GM21717 (cell line): ENCODE measurements at regions not wholly inside any gene's neighbourhood (a gene's known extent, or its start where the extent isn't known, plus 50 kb on each side); places are given as distances from the start of the nearest gene placed in this dataset.

Experiments used
- ATAC-seq: cut with Tn5 transposase; IDR thresholded peaks from one replicate; pipeline ENCODE4 v1.9.1; 2021; ENCODE audit warnings: mild to moderate bottlenecking, moderate library complexity; ENCODE audit not compliant: unreplicated experiment

DNA sequence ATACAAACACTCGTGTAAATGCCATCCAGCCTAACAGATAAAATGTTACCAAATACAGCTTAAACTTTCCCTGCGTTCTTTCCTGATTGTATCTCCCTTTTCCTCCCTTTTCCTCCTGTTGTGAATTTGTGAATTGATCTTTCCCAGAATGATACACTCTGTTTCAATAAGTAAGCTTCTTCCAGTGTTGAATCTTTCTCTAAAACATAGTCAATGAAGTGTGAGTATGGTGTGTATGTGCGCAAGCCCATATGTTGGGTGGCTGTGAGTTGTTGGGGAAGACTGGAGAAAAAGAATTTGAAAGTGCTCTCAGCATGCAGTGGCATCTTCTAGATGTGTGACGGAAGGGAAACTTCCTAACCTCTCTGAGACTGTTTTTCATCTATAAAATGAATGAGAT, 143.1 kb upstream of the KLF4 start:
- ATAC-seq, result no peak

DNA sequence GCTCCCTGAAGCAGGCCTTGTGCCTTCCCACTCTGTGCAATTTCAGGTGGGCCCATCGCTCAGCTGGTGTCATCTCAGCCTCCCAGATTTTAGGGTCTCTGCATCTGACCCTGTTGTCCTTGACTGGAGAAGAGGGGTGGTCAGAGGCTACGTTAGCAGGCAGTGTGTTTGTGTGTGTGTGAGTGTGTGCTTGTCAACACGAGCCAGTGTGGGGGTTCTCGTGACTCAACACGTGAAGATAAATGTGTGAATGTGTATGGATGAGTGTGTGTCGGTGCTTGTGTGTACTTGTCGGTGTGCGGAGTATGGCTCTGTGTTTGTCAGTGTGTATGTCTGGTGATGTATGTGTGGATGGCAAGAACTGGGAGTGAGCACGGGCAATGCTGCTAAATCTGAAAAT, 142.6 kb upstream of the KLF4 start:
- ATAC-seq, result no peak

DNA sequence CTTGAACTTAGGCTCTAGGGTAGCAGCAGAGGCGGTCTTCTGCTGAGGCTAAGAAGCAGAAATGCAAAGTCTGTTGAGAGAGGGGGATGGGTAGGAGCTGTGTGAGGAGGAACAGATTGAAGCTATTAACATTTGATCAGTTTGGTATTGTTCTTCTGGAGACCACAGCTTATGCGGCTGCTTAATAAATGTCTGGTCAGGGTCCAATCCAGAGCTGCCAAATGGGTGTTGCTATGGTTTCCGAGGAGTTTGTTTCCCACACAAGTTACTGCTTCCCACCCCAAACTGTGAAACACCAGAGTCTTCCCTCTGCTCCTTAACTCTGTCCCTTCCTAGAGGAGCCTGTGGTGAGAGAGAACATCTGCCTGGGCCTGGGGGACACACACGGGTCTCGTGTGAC, 142.2 kb upstream of the KLF4 start:
- no peak for ATAC-seq

DNA sequence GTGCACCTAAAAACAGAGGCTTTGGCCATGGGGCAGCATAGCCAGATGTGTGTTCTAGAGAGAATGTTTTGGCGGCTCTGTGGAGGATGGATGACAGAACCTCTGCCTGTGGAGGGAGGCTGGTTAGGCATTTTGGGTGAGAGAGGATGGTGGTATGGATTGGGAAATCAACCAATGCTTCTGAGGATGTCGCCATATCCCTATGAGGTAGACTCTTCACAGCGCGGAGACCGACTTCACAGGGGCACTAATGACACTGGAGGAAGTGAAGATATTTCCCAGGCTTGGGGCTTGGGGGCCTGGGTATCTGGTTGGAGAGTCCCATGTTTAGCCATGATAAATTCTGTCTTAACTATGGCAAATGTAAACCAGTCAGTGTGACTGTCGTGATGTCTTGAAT, 140.6 kb upstream of the KLF4 start:
- ATAC-seq, result no peak

DNA sequence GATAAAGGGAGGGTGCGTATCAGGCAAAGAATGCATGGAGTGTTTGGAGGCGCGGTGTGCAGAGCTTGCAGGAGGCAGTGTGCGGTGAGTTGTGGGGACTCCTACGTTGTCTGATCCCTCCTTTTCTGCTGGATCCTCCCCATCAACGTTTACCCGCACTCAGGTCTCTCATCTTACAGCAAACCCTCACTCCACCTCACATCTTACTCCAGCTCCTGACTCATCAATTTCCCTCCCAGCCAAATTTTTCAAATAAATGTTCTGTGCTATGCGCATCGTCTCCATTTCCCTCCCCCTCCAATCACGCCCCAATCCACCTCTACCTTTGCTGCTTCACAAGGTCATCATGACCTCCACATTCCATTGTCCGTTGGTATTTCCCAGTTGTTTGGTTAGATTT, 138.9 kb upstream of the KLF4 start:
- ATAC-seq, result no peak

DNA sequence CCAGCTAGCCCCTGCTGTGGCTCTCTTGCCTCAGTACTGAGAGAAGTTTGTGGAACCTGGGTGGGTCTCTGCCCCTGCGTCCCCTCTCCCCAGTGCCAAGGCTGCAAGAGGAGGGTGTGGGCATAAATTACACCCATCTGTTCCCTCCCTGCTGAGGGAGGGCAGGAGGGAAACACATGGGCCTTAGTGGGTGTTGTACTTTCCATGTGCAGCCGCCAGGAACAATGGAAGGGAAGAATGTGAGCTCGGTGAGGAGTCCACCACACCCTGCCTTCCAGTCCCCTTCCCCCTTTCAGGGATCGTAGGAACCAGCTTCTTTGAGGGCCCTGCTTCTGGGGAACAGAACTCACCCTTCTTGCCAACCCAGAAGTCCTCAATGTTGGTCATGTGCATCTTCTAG, 138.2 kb upstream of the KLF4 start:
- no peak for ATAC-seq

DNA sequence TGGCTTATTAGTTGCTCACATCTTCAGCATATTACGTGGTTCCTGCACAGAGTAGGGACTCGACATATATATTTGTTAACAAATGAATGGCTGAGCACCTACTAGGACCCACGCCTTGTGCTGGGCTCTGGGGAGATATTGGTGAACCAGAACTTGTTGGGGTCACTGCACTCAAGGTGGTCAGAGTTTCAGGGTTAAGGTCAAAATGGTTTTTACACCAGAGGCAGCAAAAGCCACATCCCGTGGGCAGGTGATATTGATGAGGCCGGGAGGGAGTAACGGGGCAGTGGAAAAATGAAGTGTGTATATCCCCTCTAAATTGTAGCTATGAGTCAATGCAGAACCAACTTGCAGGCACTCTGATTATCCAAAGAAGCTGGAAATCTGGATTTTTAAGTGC, 136.5 kb upstream of the KLF4 start:
- no peak for ATAC-seq

DNA sequence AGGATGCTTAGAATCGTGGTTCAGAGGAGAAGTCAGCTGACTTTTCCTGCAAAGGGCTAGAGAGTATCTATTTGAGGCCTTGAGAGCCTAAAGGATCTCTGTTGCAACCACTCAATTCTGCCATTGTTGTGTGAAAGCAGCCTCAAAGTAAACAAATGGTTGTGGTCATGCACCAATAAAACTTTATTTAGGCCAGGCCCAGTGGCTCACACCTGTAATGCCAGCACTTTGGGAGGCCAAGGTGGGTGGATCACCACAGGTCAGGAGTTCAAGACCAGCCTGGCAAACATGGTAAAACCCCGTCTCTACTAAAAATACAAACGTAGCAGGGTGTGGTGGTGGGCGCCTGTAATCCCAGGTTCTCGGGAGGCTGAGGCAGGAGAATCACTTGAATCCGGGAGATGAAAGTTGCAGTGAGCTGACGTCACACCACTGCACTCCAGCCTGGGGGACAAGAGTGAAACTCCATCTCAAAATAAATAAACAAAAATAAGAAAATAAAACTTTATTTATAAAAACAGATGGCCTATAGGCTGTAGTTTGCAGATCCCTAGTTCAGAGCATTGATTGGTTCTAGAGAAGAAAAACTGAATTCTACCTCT, 135.9 kb upstream of the KLF4 start:
- no peak for ATAC-seq

DNA sequence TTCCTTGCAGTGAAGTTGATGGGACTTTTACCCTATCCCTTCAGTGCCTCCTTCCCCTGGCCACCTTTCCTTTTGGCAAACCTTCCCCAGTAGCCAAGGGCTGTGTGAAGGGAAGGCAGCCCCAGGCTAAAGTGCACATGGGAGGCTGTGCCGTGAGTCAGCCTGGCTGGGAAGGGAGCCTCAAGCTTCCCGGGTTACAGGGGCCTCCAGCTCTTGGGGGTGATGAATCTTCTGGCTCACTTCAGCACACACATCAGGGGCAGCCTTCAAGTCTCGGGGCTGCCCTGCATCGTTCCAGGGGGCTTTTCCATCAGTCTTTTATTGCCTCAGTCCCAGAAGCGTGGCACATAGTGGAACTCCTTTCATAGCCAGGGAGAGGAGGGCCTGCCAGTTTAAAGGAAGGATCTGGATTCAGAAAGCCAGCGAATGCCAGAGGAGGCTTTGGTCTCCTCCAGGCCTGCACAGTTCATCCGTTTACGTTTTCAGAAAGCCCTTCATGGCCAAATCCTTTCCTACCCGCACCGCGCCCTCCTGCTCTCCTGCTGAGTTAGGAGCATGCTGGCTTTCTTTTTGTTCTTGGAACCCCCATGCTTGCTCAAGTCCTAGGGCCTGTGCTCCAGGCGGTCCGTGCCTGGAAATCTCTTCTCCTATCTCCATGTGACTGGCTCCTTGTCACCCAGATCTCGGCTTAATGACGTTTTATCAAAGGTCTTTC, 134.8 kb upstream of the KLF4 start:
- no peak for ATAC-seq

DNA sequence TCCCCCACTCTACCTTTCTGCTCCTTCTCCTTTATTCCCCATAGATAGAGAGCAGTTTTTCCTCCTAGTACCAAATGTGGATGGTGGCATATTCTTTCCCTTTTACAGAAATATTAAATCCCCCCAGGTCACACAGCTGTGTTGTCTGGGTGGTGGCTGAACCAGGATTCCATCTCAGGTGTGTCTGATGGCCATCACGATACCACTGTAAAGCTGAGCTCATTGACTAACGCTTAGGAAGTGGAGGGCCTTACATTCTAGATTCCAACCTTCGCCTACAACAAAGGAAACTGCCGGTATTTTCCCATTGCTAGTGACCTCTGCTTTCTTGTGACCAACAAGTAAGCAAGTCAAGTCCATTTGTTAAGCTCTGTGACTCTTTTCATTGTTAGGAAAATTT, 131.9 kb upstream of the KLF4 start:
- ATAC-seq, result no peak

DNA sequence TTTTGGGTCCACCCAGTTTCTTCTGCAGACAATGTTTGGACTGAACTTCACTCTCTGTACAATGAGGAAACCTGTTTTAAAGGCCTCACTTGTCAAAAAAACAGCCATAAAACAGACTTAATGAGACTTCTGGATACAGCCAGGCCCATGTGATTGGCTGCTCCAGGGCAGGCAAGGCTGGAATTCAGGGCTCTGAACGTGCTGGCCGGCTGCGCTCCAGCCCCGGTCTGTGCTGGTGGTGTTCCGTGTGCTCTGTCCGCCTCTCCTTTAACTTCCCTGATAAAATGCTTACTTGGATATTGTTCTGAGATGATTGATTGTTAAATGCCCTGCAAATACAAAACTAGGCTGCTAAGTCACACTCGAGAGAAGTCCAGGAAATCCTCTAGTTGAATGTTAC, 131.2 kb upstream of the KLF4 start:
- no peak for ATAC-seq

DNA sequence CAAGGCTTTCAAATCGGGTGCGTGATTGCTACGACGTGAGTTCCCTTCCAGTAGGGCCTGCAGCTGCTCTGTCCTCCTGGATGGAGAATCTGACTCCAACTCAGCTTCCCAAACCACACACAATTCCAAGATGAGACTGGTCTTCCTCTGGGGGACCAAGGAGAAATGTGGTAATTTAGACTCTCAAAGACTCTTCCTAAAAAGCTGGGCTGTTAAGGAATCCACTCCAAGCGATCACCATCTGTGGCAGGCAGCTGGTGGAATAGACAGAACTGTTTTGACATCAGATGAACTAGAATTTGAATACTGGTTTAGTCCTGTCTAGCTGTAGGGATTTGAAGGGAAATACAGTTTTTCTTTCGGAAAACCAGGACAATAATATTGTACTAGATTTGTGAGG, 130.7 kb upstream of the KLF4 start:
- ATAC-seq, result no peak

DNA sequence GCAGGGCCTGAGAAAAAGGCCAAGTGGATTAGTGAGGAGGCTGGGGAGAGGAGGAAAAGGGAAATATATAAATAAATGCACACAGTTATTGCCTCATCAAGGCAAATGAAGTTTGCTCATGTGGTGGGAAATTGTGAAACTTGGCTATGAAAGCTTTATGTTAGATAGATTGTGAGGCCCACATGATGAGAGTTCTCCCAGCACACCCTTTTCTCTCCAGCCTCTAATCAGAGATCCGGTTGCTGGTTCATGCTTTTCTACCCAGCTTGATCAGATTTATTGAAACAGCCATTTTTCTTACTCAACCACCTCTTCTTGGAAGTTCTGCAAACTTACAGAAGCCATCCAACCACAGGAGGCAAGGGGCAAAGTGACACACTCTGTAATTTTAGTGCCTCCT, 125.8 kb upstream of the KLF4 start:
- no peak for ATAC-seq

DNA sequence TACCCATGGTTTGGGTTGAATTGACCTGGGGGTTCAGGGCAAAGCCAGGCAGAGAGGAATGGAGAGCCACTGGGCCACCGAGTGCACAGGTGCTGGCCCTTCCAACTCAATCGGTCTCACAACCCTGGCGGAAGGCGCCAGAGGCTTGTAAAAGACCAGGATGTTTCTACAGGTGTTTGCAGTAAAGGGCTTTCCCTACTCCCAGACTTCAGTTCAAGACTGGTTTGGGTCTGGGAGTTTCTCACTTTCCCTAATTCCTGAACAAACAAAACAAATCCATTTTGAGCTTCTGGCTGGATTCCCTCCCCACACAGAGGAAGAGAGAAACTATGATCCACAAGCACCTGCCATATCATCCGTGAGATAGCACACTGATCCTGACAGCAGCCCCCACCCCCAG, 125.2 kb upstream of the KLF4 start:
- ATAC-seq, result no peak

DNA sequence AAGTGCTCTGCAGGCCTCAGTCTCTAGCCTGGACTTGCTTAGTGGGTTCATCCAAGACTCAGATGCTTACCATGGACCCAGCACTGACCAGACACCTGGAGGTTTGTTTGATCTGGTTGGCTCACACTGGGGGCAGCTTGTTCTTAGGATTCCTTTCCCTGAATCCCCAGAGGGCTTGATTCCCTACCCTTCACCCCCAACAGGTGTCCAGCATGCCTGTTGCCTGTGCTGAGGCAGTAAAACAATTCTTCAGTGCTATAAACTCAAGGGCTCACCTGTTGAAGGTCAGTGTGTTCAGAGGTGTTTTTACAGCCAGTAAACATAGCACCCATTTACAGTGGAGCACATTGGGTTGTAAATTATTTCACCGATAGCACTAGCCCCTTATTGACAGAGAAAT, 123.8 kb upstream of the KLF4 start:
- ATAC-seq, result no peak

DNA sequence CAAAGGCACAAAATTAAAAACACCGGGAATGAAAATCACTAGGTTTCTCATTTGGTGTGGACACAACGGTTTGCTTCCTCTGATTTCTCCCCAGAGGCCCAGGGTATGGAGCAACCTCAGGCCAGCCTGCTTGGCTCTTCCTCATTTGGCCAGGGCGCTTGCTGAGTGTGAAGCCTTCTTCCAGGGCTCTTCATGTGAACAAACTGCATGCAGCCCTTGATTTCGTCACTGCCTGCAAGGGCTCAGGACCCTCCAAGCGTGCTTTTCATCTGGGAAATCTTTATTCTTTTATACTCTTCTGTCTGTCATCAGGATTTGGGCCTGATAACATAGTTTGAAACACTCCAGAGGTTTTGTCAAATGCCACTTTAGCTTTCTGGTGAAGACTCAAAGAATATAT, 122.6 kb upstream of the KLF4 start:
- no peak for ATAC-seq

DNA sequence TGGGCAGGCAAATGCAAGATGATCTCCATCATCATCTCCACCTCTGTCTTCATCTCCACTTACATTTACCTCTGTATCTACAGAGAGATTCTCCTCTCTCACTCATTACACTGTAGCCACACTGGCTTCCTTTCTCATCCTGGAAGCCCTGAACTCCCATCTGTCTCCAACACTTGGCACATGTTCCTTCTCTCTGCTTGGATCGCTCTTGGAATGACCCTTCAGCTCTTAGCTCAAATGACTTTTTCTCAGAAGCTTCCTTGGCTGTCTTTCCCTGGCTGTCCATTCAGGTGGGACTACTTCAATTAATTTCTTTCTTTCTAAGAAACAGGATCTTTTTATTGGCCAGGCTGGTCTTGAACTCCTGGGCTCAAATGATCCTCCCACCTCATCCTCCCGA, 120.0 kb upstream of the KLF4 start:
- no peak for ATAC-seq

DNA sequence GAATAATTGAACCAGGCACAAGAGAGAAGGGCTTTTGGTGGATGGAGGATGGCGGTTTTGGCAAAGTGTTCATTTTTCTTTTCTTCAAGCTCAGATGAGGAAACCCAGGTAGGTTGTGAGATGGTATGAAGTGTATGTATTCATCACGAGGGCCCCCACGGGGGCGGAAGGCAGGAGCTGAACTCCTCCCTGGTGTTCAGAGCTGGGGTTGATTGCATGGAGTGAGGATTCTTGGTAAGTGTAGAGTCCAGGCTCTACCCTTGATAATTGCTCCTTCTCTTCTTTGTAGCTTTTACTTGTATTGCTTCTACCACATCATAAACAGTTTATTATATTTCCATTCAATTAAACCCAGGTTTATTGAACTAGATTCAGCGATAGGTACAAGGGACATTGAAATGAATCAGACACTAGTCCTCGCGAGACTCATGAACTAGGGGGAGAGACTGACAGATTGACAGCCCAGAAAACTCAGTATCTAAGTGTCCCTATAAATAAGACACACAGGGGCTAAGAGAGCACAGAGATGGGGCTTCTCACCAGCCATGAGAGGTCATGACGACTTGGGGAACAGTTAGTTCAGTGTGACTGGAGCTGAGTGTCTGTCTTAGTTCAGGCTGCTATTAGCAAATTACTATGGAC, 116.7 kb upstream of the KLF4 start:
- no peak for ATAC-seq

DNA sequence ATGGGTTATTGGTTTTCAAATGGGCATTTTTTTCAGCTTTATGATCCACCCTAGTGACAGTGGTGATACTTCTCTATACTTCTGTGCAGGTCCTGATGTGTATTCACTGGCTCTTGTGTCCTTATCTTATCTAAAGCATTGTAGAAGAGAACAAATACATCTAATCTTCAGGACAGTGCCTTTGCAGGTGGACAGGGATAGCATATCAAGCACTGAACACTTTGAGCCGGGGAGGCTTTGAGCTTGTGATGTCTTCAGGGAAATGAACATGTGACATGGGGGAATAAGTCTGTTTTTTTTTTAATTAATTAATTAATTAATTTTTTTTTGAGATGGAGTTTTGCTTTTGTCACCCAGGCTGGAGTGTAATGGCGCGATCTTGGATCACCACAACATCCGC, 115.5 kb upstream of the KLF4 start:
- ATAC-seq, result no peak

DNA sequence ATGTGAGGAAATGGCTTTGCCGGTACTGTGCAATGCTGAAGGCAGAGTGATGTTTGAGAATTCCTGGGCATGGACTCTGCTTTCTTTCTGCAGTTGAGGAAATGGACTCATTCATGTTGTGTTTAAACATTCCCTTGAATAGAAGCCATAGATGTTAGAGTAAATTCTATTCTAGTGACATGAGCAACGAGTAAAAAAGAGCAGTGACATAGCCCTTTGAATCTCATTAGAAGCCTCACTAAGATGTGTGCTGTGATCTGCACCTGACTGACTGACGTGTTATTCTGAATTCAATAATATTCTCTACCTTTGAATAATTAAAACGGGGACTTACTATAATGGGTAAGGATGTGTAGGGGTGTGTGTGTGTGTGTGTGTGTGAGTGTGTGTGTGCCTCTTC, 113.7 kb upstream of the KLF4 start:
- ATAC-seq, result no peak

DNA sequence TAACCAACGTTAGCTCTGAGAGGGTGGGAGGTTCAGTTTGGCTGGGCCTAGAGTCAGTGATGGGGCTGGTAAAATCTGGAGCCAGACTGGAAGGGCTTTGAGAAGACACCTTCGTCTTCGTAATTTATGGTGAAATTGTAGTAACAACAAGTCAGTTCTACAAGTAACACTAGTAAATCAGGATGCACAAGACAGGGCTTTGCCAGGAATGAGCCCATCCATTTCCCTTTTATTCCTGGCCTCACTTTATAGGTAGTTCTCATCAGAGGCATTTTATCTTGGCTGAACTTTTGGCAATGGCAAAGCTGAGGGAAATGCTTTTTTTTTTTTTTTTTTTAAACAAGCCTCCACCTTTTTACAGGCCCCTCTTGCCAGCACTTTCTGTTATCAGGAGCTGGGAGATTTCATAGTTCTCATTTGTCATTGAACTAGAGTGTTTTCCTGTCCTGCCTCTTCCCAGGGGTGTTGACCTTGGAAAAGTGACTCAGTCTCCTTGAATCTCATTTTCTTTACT, 110.5 kb upstream of the KLF4 start:
- ATAC-seq, result no peak

DNA sequence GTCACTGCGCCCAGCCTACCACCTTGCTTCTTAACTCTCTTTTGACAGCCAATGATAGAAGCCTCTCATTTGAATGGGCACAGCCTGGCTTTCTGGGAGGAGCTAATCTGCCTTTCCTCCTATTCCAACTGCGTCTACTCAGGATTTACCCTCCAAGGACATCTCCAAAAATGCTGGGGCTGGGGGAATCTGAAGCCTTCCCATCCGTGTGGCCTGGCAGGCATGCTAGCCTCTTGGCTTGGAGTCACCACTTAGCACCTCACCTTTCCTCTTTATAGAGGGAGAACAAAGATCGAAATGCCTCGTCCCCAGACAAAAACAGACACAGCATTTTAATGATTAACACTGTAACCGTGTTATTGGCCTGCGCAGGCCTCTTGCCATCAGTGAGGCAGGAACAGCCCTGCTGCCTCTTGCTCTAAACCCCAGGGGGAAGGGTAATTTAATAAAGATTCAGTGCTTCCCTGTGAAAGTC, 108.2 kb upstream of the KLF4 start:
- no peak for ATAC-seq
